Gastrocnemius medialis (tissue), 4 donors: ENCODE measurements at regions not wholly inside any gene's neighbourhood (a gene's known extent, or its start where the extent isn't known, plus 50 kb on each side); places are given as distances from the start of the nearest gene placed in this dataset.
"Not testable (repeated sequence)": the region's sequence is repeated elsewhere in the genome, so short reads cannot be mapped to it uniquely, and the experiment has no call there.

Experiments
- ATAC-seq, 2 donors: fragments of 150-250 bp; one replicate each; pipeline ENCODE4 v1.9.1; 2016
- DNase-seq, 2 donors: peaks; one replicate each; pipeline ENCODE4 v3.0.0-alpha.2; 2019
- H3K27ac ChIP-seq, 4 donors: fragments of 200-600 bp; sonication (generic); 1 replicate in 1 of 4; 2 replicates in 3 of 4; pipeline ENCODE4 v1.5.1; 2016 to 2018; ENCODE audit warnings: mild to moderate bottlenecking in 2 of 4, moderate library complexity in 1 of 4
- H3K27me3 ChIP-seq, 3 donors: fragments of 200-600 bp; sonication (generic) in 2 of 3; 1 replicate in 1 of 3; 2 replicates in 2 of 3; pipeline versions ENCODE4 v1.5.1 to v1.6.0; 2016 to 2019; ENCODE audit warnings: mild to moderate bottlenecking in 1 of 3, moderate library complexity in 1 of 3
- H3K36me3 ChIP-seq, 2 donors: fragments of 200-600 bp; sonication (generic) in 1 of 2; one replicate each; pipeline ENCODE4 v1.5.1; 2017 to 2018
- H3K4me1 ChIP-seq, 2 donors: fragments of 200-600 bp; sonication (generic) in 1 of 2; one replicate each; pipeline ENCODE4 v1.5.1; 2016 to 2017; ENCODE audit warnings: mild to moderate bottlenecking in 2 of 2
- H3K4me3 ChIP-seq, 4 donors: fragments of 200-600 bp; sonication (generic) in 3 of 4; 1 replicate in 1 of 4; 2 replicates in 3 of 4; pipeline ENCODE4 v1.5.1; 2016 to 2019; ENCODE audit warnings: mild to moderate bottlenecking in 2 of 4
- H3K9me3 ChIP-seq, 3 donors: fragments of 200-600 bp; sonication (generic) in 2 of 3; 1 replicate in 1 of 3; 2 replicates in 2 of 3; pipeline ENCODE4 v1.5.1; 2016 to 2019
- CTCF ChIP-seq, 5 experiments: fragments of 450-650 bp in 3 of 5; fragments of 200-600 bp in 2 of 5; sonication (generic) in 2 of 5; IDR thresholded peaks in 4 of 5; conservative IDR thresholded peaks in 1 of 5; 1 replicate in 4 of 5; 2 replicates in 1 of 5; pipeline ENCODE4 v1.5.1; 2016 to 2019; ENCODE audit warnings: antibody characterized with exemption in 5 of 5, mild to moderate bottlenecking in 3 of 5, moderate library complexity in 3 of 5
- POLR2A ChIP-seq, 2 donors: fragments of 450-650 bp; IDR thresholded peaks; one replicate each; pipeline ENCODE4 v1.6.1; 2017; ENCODE audit warnings: antibody characterized with exemption in 2 of 2, mild to moderate bottlenecking in 2 of 2, moderate library complexity in 2 of 2
- in situ Hi-C, 4 donors: fragments of 200-750 bp; cut with MboI; loops; one replicate each; pipeline versions ENCODE4 v1.15.0 to v1.8.0; 2017; ENCODE audit warnings: low sequenced_read_pairs in 4 of 4
- intact Hi-C: fragments of 100-400 bp; cut with DNase I; formaldehyde crosslinking; loops from one replicate; pipeline ENCODE4 v1.15.1; 2023; ENCODE audit warnings: low total_unique reads

GRCh38 chr6:4338884-4339283, 203.5 kb upstream of the ECI2 start:
- in situ Hi-C loops: no loop called here
- no peaks in the 10 kb centered on the region for H3K36me3 ChIP-seq
- H3K27me3 ChIP-seq: no peaks in the 10 kb centered on the region
- ATAC-seq (no peak), DNase-seq (no peak)
- intact Hi-C loops: no loop called here
- no peak for TF ChIP-seq CTCF (IDR thresholded peaks at IDR 0.05 in 4 of 5, conservative IDR thresholded peaks at IDR 0.05 in 1 of 5)
- no peak for TF ChIP-seq POLR2A (IDR thresholded peaks at IDR 0.05)
- H3K9me3 ChIP-seq: no peaks in the 10 kb centered on the region
- H3K4me3 ChIP-seq: no peak overlapping the region
- H3K4me1 ChIP-seq: no peaks in the 10 kb centered on the region
- no peak overlapping the region for H3K27ac ChIP-seq

- ATAC-seq (no peak), DNase-seq (no peak)
- no peaks in the 10 kb centered on the region for H3K36me3 ChIP-seq
- H3K27ac ChIP-seq: no peak overlapping the region
- intact Hi-C loops (no loop called here), in situ Hi-C loops (no loop called here)
- TF ChIP-seq CTCF (IDR thresholded peaks at IDR 0.05 in 4 of 5, conservative IDR thresholded peaks at IDR 0.05 in 1 of 5): no peak
- no peak for TF ChIP-seq POLR2A (IDR thresholded peaks at IDR 0.05)
- H3K9me3 ChIP-seq: no peaks in the 10 kb centered on the region
- no peaks in the 10 kb centered on the region for H3K27me3 ChIP-seq
- no peaks in the 10 kb centered on the region for H3K4me1 ChIP-seq
- H3K4me3 ChIP-seq: no peak overlapping the region
Observed at GRCh38 chr6:4336778-4337442, 201.5 kb upstream of the ECI2 start.

- intact Hi-C loops: no loop called here
- Histone ChIP-seq H3K9me3 (no peaks in the 10 kb centered on the region), H3K4me3 (no peak overlapping the region), H3K36me3 (no peaks in the 10 kb centered on the region), H3K27ac (no peak overlapping the region), H3K4me1 (no peaks in the 10 kb centered on the region), H3K27me3 (no peaks in the 10 kb centered on the region)
- ATAC-seq: no peak
- no peak for TF ChIP-seq CTCF (IDR thresholded peaks at IDR 0.05 in 4 of 5, conservative IDR thresholded peaks at IDR 0.05 in 1 of 5)
- no peak for TF ChIP-seq POLR2A (IDR thresholded peaks at IDR 0.05)
- DNase-seq: no peak
- in situ Hi-C loops: no loop called here
Observed at GRCh38 chr6:4336084-4336483, 200.7 kb upstream of the ECI2 start.

- DNase-seq, H3K4me3 ChIP-seq, H3K9me3 ChIP-seq, ATAC-seq, H3K4me1 ChIP-seq, H3K36me3 ChIP-seq, H3K27me3 ChIP-seq, H3K27ac ChIP-seq, in situ Hi-C loops, intact Hi-C loops: not testable (repeated sequence)
Observed at GRCh38 chr6:4334158-4334740, 198.9 kb upstream of the ECI2 start.

- intact Hi-C loops (no loop called here), in situ Hi-C loops (no loop called here)
- H3K4me3 ChIP-seq: no peak overlapping the region
- ATAC-seq: no peak
- H3K9me3 ChIP-seq: no peaks in the 10 kb centered on the region
- TF ChIP-seq CTCF (IDR thresholded peaks at IDR 0.05 in 4 of 5, conservative IDR thresholded peaks at IDR 0.05 in 1 of 5) (no peak), POLR2A (IDR thresholded peaks at IDR 0.05) (no peak)
- H3K27me3 ChIP-seq: no peaks in the 10 kb centered on the region
- H3K4me1 ChIP-seq: peaks cover 1 to 21% of the 10 kb centered on the region in 2 donors
- no peak for DNase-seq
- no peak overlapping the region for H3K27ac ChIP-seq
- no peaks in the 10 kb centered on the region for H3K36me3 ChIP-seq
Observed at GRCh38 chr6:4327841-4328240, 192.5 kb upstream of the ECI2 start.
